B cell (primary cell): ENCODE measurements at regions not wholly inside any gene's neighbourhood (a gene's known extent, or its start where the extent isn't known, plus 50 kb on each side); places are given as distances from the start of the nearest gene placed in this dataset.

ENCODE experiments used
- ATAC-seq: fragments of 200-7000 bp; cut with Tn5 transposase; one replicate; pipeline ENCODE4 v1.10.0; 2021; ENCODE audit warnings: low read depth, mild to moderate bottlenecking, moderate number of reproducible peaks, moderate library complexity
- CTCF ChIA-PET: fragments of 350-600 bp; sonication (Branson Sonifier 250); formaldehyde crosslinking; loops from one replicate; lab custom pipeline; 2021; ENCODE audit warnings: antibody characterized with exemption, inconsistent platforms; lab: Charles Lee
- POLR2A ChIA-PET: fragments of 350-600 bp; sonication (Branson Sonifier 250); formaldehyde crosslinking; loops from one replicate; lab custom pipeline; 2021; ENCODE audit warnings: antibody characterized with exemption; lab: Charles Lee
- DNase-seq: peaks from one replicate; pipeline ENCODE4 v3.0.0; 2013
- H2AFZ ChIP-seq: 2 replicates; pipeline ENCODE4 v1.6.1; 2012; ENCODE audit warnings: mild to moderate bottlenecking, low read depth, low read length; ENCODE audit not compliant: insufficient read depth, poor library complexity, severe bottlenecking
- H3K27ac ChIP-seq, 2 donors: 1 replicate in 1 of 2; 2 replicates in 1 of 2; pipeline ENCODE4 v1.5.1; 2012 to 2013; ENCODE audit warnings: low read length in 2 of 2, mild to moderate bottlenecking in 2 of 2, moderate library complexity in 1 of 2
- H3K27me3 ChIP-seq, 4 experiments: fragments of 200-600 bp in 1 of 4; sonication (generic) in 1 of 4; replicated peaks in 1 of 4; 1 replicate in 2 of 4; 2 replicates in 2 of 4; pipeline versions ENCODE4 v1.6.1 to v1.7.0; 2013 to 2016; ENCODE audit warnings: low read length in 3 of 4, mild to moderate bottlenecking in 2 of 4, mixed read lengths in 1 of 4, moderate library complexity in 1 of 4; ENCODE audit not compliant: insufficient read depth in 4 of 4, control insufficient read depth in 3 of 4; ENCODE audit errors: control extremely low read depth in 1 of 4
- H3K36me3 ChIP-seq, 2 experiments: replicated peaks in 1 of 2; 1 replicate in 1 of 2; 2 replicates in 1 of 2; pipeline versions ENCODE4 v1.6.1 to v1.7.1; 2013; ENCODE audit warnings: low read length in 1 of 2; ENCODE audit not compliant: insufficient read depth in 2 of 2, control insufficient read depth in 1 of 2; ENCODE audit errors: control extremely low read depth in 1 of 2, extremely low read depth in 1 of 2
- H3K4me1 ChIP-seq, 2 donors: fragments of 200-600 bp in 1 of 2; sonication (generic) in 1 of 2; 1 replicate in 1 of 2; 2 replicates in 1 of 2; pipeline versions ENCODE4 v1.5.1 to v1.6.1; 2013 to 2017; ENCODE audit warnings: low read length in 2 of 2; ENCODE audit not compliant: control insufficient read depth in 2 of 2, insufficient read depth in 2 of 2
- H3K4me2 ChIP-seq: replicated peaks from 2 replicates; pipeline ENCODE3; 2012; ENCODE audit warnings: mild to moderate bottlenecking, low read depth, low read length; ENCODE audit not compliant: poor library complexity, severe bottlenecking
- H3K4me3 ChIP-seq, 5 experiments: fragments of 200-600 bp in 1 of 5; sonication (generic) in 1 of 5; 1 replicate in 3 of 5; 2 replicates in 2 of 5; pipeline versions ENCODE4 v1.5.1 to v1.7.0; 2011 to 2016; ENCODE audit warnings: low read length in 4 of 5, mild to moderate bottlenecking in 4 of 5, low read depth in 2 of 5, control low read depth in 1 of 5, moderate library complexity in 1 of 5; ENCODE audit not compliant: insufficient read depth in 1 of 5; ENCODE audit errors: control extremely low read depth in 1 of 5, extremely low read depth in 1 of 5
- H3K79me2 ChIP-seq: fragments of 200-600 bp; sonication (generic); one replicate; pipeline ENCODE4 v1.6.0; 2016; ENCODE audit warnings: low read length; ENCODE audit not compliant: control insufficient read depth, insufficient read depth
- H3K9ac ChIP-seq: fragments of 200-600 bp; sonication (generic); 2 replicates; pipeline ENCODE4 v1.6.1; 2017; ENCODE audit warnings: mild to moderate bottlenecking, low read length, moderate library complexity
- H3K9me3 ChIP-seq, 3 donors: one replicate each; pipeline versions ENCODE4 v1.6.1 to v1.7.1; 2013; ENCODE audit warnings: low read length in 2 of 3; ENCODE audit not compliant: control insufficient read depth in 2 of 3, insufficient read depth in 1 of 3; ENCODE audit errors: control extremely low read depth in 1 of 3
- H4K20me1 ChIP-seq: 2 replicates; pipeline ENCODE4 v1.6.0; 2012; ENCODE audit warnings: mild to moderate bottlenecking, low read length; ENCODE audit not compliant: insufficient read depth, control insufficient read depth, poor library complexity, severe bottlenecking
- H3K27ac Mint-ChIP-seq: one replicate; pipeline ENCODE4 v1.8.0; 2021; ENCODE audit warnings: mixed read lengths
- H3K27me3 Mint-ChIP-seq: one replicate; pipeline ENCODE4 v1.8.0; 2021; ENCODE audit warnings: mixed read lengths
- H3K4me1 Mint-ChIP-seq: one replicate; pipeline ENCODE4 v1.8.0; 2021; ENCODE audit warnings: mixed read lengths
- H3K4me3 Mint-ChIP-seq: one replicate; pipeline ENCODE4 v1.8.0; 2021; ENCODE audit warnings: mixed read lengths
- H3K9me3 Mint-ChIP-seq: one replicate; pipeline ENCODE4 v1.8.0; 2022; ENCODE audit warnings: mixed read lengths; ENCODE audit not compliant: insufficient read depth
- EZH2 ChIP-seq: IDR thresholded peaks from 2 replicates; pipeline ENCODE4 v1.6.1; 2012; ENCODE audit warnings: borderline replicate concordance, low read depth, mild to moderate bottlenecking, moderate library complexity, low read length; ENCODE audit not compliant: insufficient read depth, poor library complexity, severe bottlenecking
- WGBS: methylation state at CpG from one replicate; pipeline ENCODE4 v1.1.5; 2013; ENCODE audit warnings: missing lambda C conversion rate; ENCODE audit not compliant: insufficient coverage; 5-methylcytosine and 5-hydroxymethylcytosine counted together
- intact Hi-C: fragments of 100-400 bp; cut with micrococcal nuclease; formaldehyde crosslinking; loops from one replicate; pipeline ENCODE4 v1.10.0; 2022
- TF ChIP-seq, protein P1 (sequence below): fragments of 200-600 bp; IDR thresholded peaks from one replicate; pipeline ENCODE4 v1.8.0; 2022; ENCODE audit warnings: antibody characterized with exemption, mild to moderate bottlenecking

DNA sequence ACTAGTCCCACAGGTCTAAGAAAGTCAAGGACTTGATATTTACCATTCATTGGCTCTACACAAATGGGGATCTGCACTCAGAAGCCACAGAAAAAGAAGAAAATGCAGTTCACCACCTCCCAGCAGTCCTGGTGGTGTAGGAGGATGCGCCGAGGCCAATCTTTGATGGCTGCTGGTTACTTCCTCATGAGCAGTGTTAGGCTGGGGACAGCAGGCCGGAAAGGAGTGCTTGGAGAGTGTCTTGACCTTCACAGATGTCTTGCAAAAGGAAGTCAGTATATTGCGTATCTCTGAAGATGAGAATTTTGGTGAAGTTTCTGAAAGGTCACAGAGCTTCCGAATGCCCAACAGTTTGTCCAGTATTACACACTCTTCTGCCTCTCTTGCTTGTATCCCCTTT lies 597.0 kb downstream of the EBF1 start:
- ChIA-PET POLR2A (no interaction called here), CTCF (no interaction called here)
- intact Hi-C loops = no loop called here
- no peaks in the 10 kb centered on the region for H3K27me3 Mint-ChIP-seq
- Histone ChIP-seq H4K20me1 (no peaks in the 10 kb centered on the region), H3K4me2 (no peak overlapping the region), H3K27ac (no peak overlapping the region), H2AFZ (no peak overlapping the region), H3K27me3 (no peaks in the 10 kb centered on the region), H3K4me3 (no peak overlapping the region), H3K9ac (no peak overlapping the region), H3K79me2 (no peaks in the 10 kb centered on the region), H3K36me3 (no peaks in the 10 kb centered on the region), H3K9me3 (peaks cover 0 to 21% (median 4%) of the 10 kb centered on the region in 3 donors), H3K4me1 (no peaks in the 10 kb centered on the region)
- H3K27ac Mint-ChIP-seq = no peak overlapping the region
- WGBS = 57% methylated on average over 3 of the region's 5 CpGs
- ATAC-seq = no peak
- no peak overlapping the region for H3K4me3 Mint-ChIP-seq
- TF ChIP-seq, protein P1, sequence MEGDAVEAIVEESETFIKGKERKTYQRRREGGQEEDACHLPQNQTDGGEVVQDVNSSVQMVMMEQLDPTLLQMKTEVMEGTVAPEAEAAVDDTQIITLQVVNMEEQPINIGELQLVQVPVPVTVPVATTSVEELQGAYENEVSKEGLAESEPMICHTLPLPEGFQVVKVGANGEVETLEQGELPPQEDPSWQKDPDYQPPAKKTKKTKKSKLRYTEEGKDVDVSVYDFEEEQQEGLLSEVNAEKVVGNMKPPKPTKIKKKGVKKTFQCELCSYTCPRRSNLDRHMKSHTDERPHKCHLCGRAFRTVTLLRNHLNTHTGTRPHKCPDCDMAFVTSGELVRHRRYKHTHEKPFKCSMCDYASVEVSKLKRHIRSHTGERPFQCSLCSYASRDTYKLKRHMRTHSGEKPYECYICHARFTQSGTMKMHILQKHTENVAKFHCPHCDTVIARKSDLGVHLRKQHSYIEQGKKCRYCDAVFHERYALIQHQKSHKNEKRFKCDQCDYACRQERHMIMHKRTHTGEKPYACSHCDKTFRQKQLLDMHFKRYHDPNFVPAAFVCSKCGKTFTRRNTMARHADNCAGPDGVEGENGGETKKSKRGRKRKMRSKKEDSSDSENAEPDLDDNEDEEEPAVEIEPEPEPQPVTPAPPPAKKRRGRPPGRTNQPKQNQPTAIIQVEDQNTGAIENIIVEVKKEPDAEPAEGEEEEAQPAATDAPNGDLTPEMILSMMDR = no peak
- peaks cover 5% of the 10 kb centered on the region for H3K9me3 Mint-ChIP-seq
- DNase-seq = no peak
- no peaks in the 10 kb centered on the region for H3K4me1 Mint-ChIP-seq

DNA sequence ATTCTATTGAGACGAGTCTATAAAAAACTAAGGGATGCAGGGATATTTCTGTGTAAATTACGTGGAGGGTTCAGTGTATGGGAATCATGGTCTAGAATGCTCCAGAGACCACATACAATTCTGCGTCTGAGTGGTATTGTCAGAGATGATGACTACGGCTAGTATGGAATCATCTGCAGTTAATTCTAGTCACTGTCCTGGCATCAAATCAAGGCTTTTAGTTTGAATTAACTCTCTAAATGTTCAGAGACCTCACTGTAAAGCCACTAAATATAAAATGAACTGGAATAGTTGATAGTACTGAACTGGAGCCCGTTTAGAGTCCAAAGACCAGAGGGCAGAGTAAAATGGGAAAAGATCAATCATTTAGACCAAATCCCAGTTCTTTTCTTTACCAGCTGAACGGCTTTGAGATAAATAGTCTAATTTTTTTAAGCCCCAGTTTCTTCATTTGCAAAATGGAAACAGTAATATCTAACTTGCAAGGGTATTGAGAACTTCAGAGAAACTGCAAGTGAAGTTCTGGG lies 599.8 kb downstream of the EBF1 start:
- CTCF ChIA-PET = no interaction called here
- intact Hi-C loops = no loop called here
- H2AFZ ChIP-seq = no peak overlapping the region
- Mint-ChIP-seq H3K4me3 (no peak overlapping the region), H3K27me3 (no peaks in the 10 kb centered on the region), H3K4me1 (no peaks in the 10 kb centered on the region), H3K27ac (no peak overlapping the region), H3K9me3 (peaks cover under 1% of the 10 kb centered on the region)
- no peak overlapping the region for H3K9ac ChIP-seq
- H3K36me3 ChIP-seq = no peaks in the 10 kb centered on the region
- POLR2A ChIA-PET = no interaction called here
- no peaks in the 10 kb centered on the region for H3K79me2 ChIP-seq
- H3K4me1 ChIP-seq = no peaks in the 10 kb centered on the region
- H4K20me1 ChIP-seq = no peaks in the 10 kb centered on the region
- no peaks in the 10 kb centered on the region for H3K9me3 ChIP-seq
- no peak overlapping the region for H3K4me2 ChIP-seq
- no peaks in the 10 kb centered on the region for H3K27me3 ChIP-seq
- TF ChIP-seq EZH2 = no peak
- TF ChIP-seq, protein P1 = no peak
- DNase-seq = no peak
- ATAC-seq = no peak
- WGBS = 100% methylated on average over 2 of the region's 6 CpGs
- no peak overlapping the region for H3K27ac ChIP-seq
- no peak overlapping the region for H3K4me3 ChIP-seq
